ENCODE measurements at regions not wholly inside any gene's neighbourhood (a gene's known extent, or its start where the extent isn't known, plus 50 kb on each side); places are given as distances from the start of the nearest gene placed in this dataset.

GRCh38 chr13:111047326-111047725 is 67.8 kb upstream of the ARHGEF7 start:
- H2AFZ ChIP-seq (ENCODE audit: low read length): peak overlapping the region; percentile 71
- TF ChIP-seq CTCF (IDR thresholded peaks at IDR 0.05; ENCODE audit: extremely low read depth, low read depth, low read length): no peak
- H3K4me2 ChIP-seq (ENCODE audit: insufficient read depth, low read length): no peak overlapping the region
- H3K27ac ChIP-seq (ENCODE audit: low read depth, low read length): no peak overlapping the region
- peaks cover 4% of the 10 kb centered on the region for H3K4me1 ChIP-seq (ENCODE audit: insufficient read depth, low read length)
- no peak for DNase-seq (ENCODE audit: insufficient read length, low spot score, missing footprints)
- H3K36me3 ChIP-seq (ENCODE audit: insufficient read depth, low read length): no peaks in the 10 kb centered on the region
- no peaks in the 10 kb centered on the region for H3K79me2 ChIP-seq (ENCODE audit: insufficient read depth, low read length)
- H4K20me1 ChIP-seq (ENCODE audit: insufficient read depth, low read length): no peaks in the 10 kb centered on the region
- H3K4me3 ChIP-seq (ENCODE audit: insufficient read depth, low read length): no peak overlapping the region
- no peaks in the 10 kb centered on the region for H3K9me3 ChIP-seq (ENCODE audit: low read depth, low read length)
- H3K27me3 ChIP-seq (ENCODE audit: insufficient read depth, low read length): no peaks in the 10 kb centered on the region

DNA sequence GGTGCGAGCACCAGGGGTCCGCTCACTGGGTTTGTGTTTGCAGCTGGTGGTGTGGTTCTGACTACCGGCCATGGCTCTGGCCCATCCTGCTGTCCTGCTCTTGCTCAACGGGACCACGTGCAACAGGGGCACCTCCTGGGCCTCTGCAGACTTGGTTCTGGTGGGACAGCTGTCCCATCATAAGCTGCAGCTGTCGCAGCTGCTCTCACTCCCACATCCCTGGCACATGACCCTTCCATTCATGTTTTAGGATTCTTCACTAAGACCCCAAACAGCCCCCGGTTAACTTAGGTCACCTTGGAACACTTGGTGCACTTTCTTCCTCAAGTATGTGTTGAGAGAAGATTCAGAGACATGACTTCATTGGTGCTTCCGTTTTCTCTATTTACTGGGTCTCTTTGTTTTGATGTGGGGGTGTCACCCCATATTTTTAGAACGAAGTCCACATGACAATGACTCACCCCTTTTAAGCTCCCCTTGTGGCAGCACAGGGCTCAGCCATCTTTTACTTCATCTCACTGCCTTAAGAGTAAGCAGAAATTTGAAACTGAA is 68.4 kb upstream of the ARHGEF7 start:
- Histone ChIP-seq H3K4me2 (ENCODE audit: insufficient read depth, low read length) (peak overlapping the region; percentile 30), H3K4me3 (ENCODE audit: insufficient read depth, low read length) (no peak overlapping the region), H3K9me3 (ENCODE audit: low read depth, low read length) (no peaks in the 10 kb centered on the region), H4K20me1 (ENCODE audit: insufficient read depth, low read length) (no peaks in the 10 kb centered on the region), H3K36me3 (ENCODE audit: insufficient read depth, low read length) (no peaks in the 10 kb centered on the region), H3K27ac (ENCODE audit: low read depth, low read length) (no peak overlapping the region), H3K79me2 (ENCODE audit: insufficient read depth, low read length) (no peaks in the 10 kb centered on the region), H3K27me3 (ENCODE audit: insufficient read depth, low read length) (no peaks in the 10 kb centered on the region), H2AFZ (ENCODE audit: low read length) (peak overlapping the region; percentile 46), H3K4me1 (ENCODE audit: insufficient read depth, low read length) (peaks cover 4% of the 10 kb centered on the region)
- peak; percentile 33 for TF ChIP-seq CTCF (IDR thresholded peaks at IDR 0.05; ENCODE audit: extremely low read depth, low read depth, low read length)
- DNase-seq (ENCODE audit: insufficient read length, low spot score, missing footprints): no peak

- H3K27me3 ChIP-seq (ENCODE audit: insufficient read depth, low read length): no peaks in the 10 kb centered on the region
- TF ChIP-seq CTCF (IDR thresholded peaks at IDR 0.05; ENCODE audit: extremely low read depth, low read depth, low read length): no peak
- no peak overlapping the region for H3K27ac ChIP-seq (ENCODE audit: low read depth, low read length)
- no peaks in the 10 kb centered on the region for H3K36me3 ChIP-seq (ENCODE audit: insufficient read depth, low read length)
- peaks cover 4% of the 10 kb centered on the region for H3K4me1 ChIP-seq (ENCODE audit: insufficient read depth, low read length)
- no peaks in the 10 kb centered on the region for H4K20me1 ChIP-seq (ENCODE audit: insufficient read depth, low read length)
- no peak overlapping the region for H3K4me2 ChIP-seq (ENCODE audit: insufficient read depth, low read length)
- no peaks in the 10 kb centered on the region for H3K79me2 ChIP-seq (ENCODE audit: insufficient read depth, low read length)
- H3K9me3 ChIP-seq (ENCODE audit: low read depth, low read length): no peaks in the 10 kb centered on the region
- no peak overlapping the region for H2AFZ ChIP-seq (ENCODE audit: low read length)
- H3K4me3 ChIP-seq (ENCODE audit: insufficient read depth, low read length): no peak overlapping the region
- no peak for DNase-seq (ENCODE audit: insufficient read length, low spot score, missing footprints)
Measured at GRCh38 chr13:111045170-111045569, 69.9 kb upstream of the ARHGEF7 start.

DNA sequence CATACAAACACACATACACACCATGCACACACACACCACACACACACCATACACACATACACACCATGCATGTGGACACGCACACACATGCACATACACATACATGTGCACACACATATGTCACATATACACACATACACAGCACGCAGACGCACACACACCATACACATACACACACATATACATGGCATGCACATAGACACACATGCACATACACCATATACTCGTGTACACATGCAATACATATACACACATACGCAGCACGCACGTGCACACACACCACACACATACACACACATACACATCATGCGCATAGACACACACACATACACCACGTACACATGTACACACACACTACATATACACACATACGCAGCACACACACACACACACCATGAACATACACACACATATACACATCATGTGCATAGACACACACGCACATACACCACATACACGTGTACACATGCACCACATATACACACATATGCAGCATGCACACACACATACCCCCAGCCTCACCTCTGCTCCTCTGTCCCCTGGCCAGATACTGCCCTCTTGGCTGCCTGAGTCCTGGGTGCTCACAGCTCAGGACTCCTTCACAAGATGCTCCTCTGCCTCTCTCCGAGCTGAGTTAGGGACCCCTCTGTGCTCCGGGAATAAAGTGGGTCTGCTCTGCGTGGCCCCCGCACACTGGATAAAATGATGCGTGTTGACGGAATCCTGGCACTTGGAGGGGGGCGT is 70.9 kb upstream of the ARHGEF7 start:
- no peak for TF ChIP-seq CTCF (IDR thresholded peaks at IDR 0.05; ENCODE audit: extremely low read depth, low read depth, low read length)
- Histone ChIP-seq H4K20me1 (ENCODE audit: insufficient read depth, low read length) (no peaks in the 10 kb centered on the region), H3K4me1 (ENCODE audit: insufficient read depth, low read length) (peaks cover 4% of the 10 kb centered on the region), H3K27me3 (ENCODE audit: insufficient read depth, low read length) (peaks cover 2% of the 10 kb centered on the region), H3K4me2 (ENCODE audit: insufficient read depth, low read length) (no peak overlapping the region), H3K4me3 (ENCODE audit: insufficient read depth, low read length) (no peak overlapping the region), H2AFZ (ENCODE audit: low read length) (no peak overlapping the region), H3K79me2 (ENCODE audit: insufficient read depth, low read length) (no peaks in the 10 kb centered on the region), H3K27ac (ENCODE audit: low read depth, low read length) (no peak overlapping the region), H3K36me3 (ENCODE audit: insufficient read depth, low read length) (no peaks in the 10 kb centered on the region), H3K9me3 (ENCODE audit: low read depth, low read length) (no peaks in the 10 kb centered on the region)
- no peak for DNase-seq (ENCODE audit: insufficient read length, low spot score, missing footprints)

Measured in osteoblast (primary cell).